Mesendoderm (in vitro differentiated cells): ENCODE measurements at regions not wholly inside any gene's neighbourhood (a gene's known extent, or its start where the extent isn't known, plus 50 kb on each side); places are given as distances from the start of the nearest gene placed in this dataset.
A peak's percentile ranks its signal among the peaks of the same experiment; 100 is the strongest.

Experiments
- DNase-seq: peaks from one replicate; pipeline ENCODE4 v3.0.0; 2013
- H2AK5ac ChIP-seq: 2 replicates; pipeline ENCODE4 v1.6.1; 2013; ENCODE audit warnings: low read length, inconsistent platforms
- H2BK120ac ChIP-seq: 2 replicates; pipeline ENCODE4 v1.6.1; 2013; ENCODE audit warnings: low read depth, mild to moderate bottlenecking, low read length, moderate library complexity, mixed read lengths
- H2BK15ac ChIP-seq: replicated peaks from 2 replicates; pipeline ENCODE4 v1.6.1; 2013; ENCODE audit warnings: low read depth, mild to moderate bottlenecking, moderate library complexity
- H2BK5ac ChIP-seq: 2 replicates; pipeline ENCODE4 v1.6.1; 2013; ENCODE audit warnings: low read length, inconsistent platforms
- H3K18ac ChIP-seq: 2 replicates; pipeline ENCODE4 v1.6.1; 2013; ENCODE audit warnings: mild to moderate bottlenecking, low read length, mixed read lengths
- H3K23ac ChIP-seq: one replicate; pipeline ENCODE4 v1.6.1; 2013; ENCODE audit warnings: low read length
- H3K27ac ChIP-seq: 2 replicates; pipeline ENCODE4 v1.5.1; 2013; ENCODE audit warnings: low read depth, mild to moderate bottlenecking, inconsistent platforms, low read length, moderate library complexity
- H3K27me3 ChIP-seq: 2 replicates; pipeline ENCODE4 v1.6.1; 2013; ENCODE audit warnings: low read length, control low read depth, mild to moderate bottlenecking, inconsistent platforms; ENCODE audit not compliant: insufficient read depth, poor library complexity
- H3K36me3 ChIP-seq: 2 replicates; pipeline ENCODE4 v1.6.1; 2013; ENCODE audit warnings: low read length, inconsistent platforms; ENCODE audit not compliant: control insufficient read depth, insufficient read depth
- H3K4ac ChIP-seq: one replicate; pipeline ENCODE4 v1.6.1; 2013; ENCODE audit warnings: low read depth, mild to moderate bottlenecking, low read length, moderate library complexity
- H3K4me1 ChIP-seq: 2 replicates; pipeline ENCODE4 v1.6.1; 2013; ENCODE audit warnings: low read depth, low read length, inconsistent platforms; ENCODE audit not compliant: control insufficient read depth
- H3K4me2 ChIP-seq: 2 replicates; pipeline ENCODE4 v1.6.1; 2013; ENCODE audit warnings: low read length
- H3K4me3 ChIP-seq: 2 replicates; pipeline ENCODE4 v1.5.1; 2013; ENCODE audit warnings: mild to moderate bottlenecking, low read length
- H3K56ac ChIP-seq: one replicate; pipeline ENCODE4 v1.6.1; 2013; ENCODE audit warnings: low read length
- H3K79me1 ChIP-seq: 2 replicates; pipeline ENCODE4 v1.6.1; 2013; ENCODE audit warnings: low read length, inconsistent platforms
- H3K79me2 ChIP-seq: 2 replicates; pipeline ENCODE4 v1.6.1; 2013; ENCODE audit warnings: mild to moderate bottlenecking, low read length; ENCODE audit not compliant: control insufficient read depth, insufficient read depth
- H3K9ac ChIP-seq: 2 replicates; pipeline ENCODE4 v1.6.1; 2013; ENCODE audit warnings: low read length, inconsistent platforms
- H4K5ac ChIP-seq: one replicate; pipeline ENCODE4 v1.6.1; 2013; ENCODE audit warnings: low read length
- H4K8ac ChIP-seq: one replicate; pipeline ENCODE4 v1.6.1; 2013; ENCODE audit warnings: low read depth, mild to moderate bottlenecking, control low read depth, low read length, moderate library complexity
- WGBS: extraction: QIAGEN DNeasy Blood & Tissue Kit; methylation state at CpG from one replicate; pipeline ENCODE4 v1.1.7; 2013; ENCODE audit warnings: low lambda C conversion rate, missing lambda C conversion rate; ENCODE audit not compliant: insufficient coverage; ENCODE audit errors: extremely low coverage; 5-methylcytosine and 5-hydroxymethylcytosine counted together

- no peak overlapping the region for H4K5ac ChIP-seq
- WGBS = no CpG with 5 or more reads among the region's 1 CpG
Observed at GRCh38 chr2:150107170-150107569, 380.3 kb downstream of the RND3 start.

GRCh38 chr2:150101947-150102346 is 385.5 kb downstream of the RND3 start:
- H3K23ac ChIP-seq = no peak overlapping the region
- no peak overlapping the region for H3K18ac ChIP-seq
- H3K27ac ChIP-seq = no peak overlapping the region
- H3K79me1 ChIP-seq = no peaks in the 10 kb centered on the region
- H2BK5ac ChIP-seq = no peak overlapping the region
- no peak overlapping the region for H2BK120ac ChIP-seq
- no peak overlapping the region for H3K4ac ChIP-seq
- no CpG with 5 or more reads among the region's 2 CpGs for WGBS
- H3K56ac ChIP-seq = no peak overlapping the region
- H3K4me1 ChIP-seq = no peaks in the 10 kb centered on the region
- no peaks in the 10 kb centered on the region for H3K27me3 ChIP-seq
- H3K9ac ChIP-seq = no peak overlapping the region
- H2AK5ac ChIP-seq = no peak overlapping the region
- no peak overlapping the region for H4K5ac ChIP-seq
- H3K36me3 ChIP-seq = no peaks in the 10 kb centered on the region
- no peak overlapping the region for H3K4me2 ChIP-seq
- no peak overlapping the region for H3K4me3 ChIP-seq
- no peak overlapping the region for H4K8ac ChIP-seq
- no peak for DNase-seq
- no peaks in the 10 kb centered on the region for H3K79me2 ChIP-seq
- no peak overlapping the region for H2BK15ac ChIP-seq

More at GRCh38 chr2:150107170-150107569, 380.3 kb downstream of the RND3 start:
- H3K36me3 ChIP-seq = no peaks in the 10 kb centered on the region
- H2BK15ac ChIP-seq = no peak overlapping the region
- no peak overlapping the region for H3K4me3 ChIP-seq
- no peak overlapping the region for H3K23ac ChIP-seq
- H3K56ac ChIP-seq = no peak overlapping the region
- no peak overlapping the region for H3K18ac ChIP-seq
- H3K9ac ChIP-seq = no peak overlapping the region
- H3K4me1 ChIP-seq = no peaks in the 10 kb centered on the region
- H3K4ac ChIP-seq = no peak overlapping the region
- H4K8ac ChIP-seq = no peak overlapping the region
- no peak overlapping the region for H2BK120ac ChIP-seq
- H3K79me1 ChIP-seq = no peaks in the 10 kb centered on the region
- no peak overlapping the region for H2BK5ac ChIP-seq
- no peaks in the 10 kb centered on the region for H3K79me2 ChIP-seq
- H2AK5ac ChIP-seq = no peak overlapping the region
- H3K4me2 ChIP-seq = no peak overlapping the region
- no peaks in the 10 kb centered on the region for H3K27me3 ChIP-seq
- no peak overlapping the region for H3K27ac ChIP-seq
- DNase-seq = no peak

- H3K36me3 ChIP-seq = no peaks in the 10 kb centered on the region
- H2BK120ac ChIP-seq = no peak overlapping the region
- no peaks in the 10 kb centered on the region for H3K27me3 ChIP-seq
- no peak overlapping the region for H2AK5ac ChIP-seq
- H3K79me2 ChIP-seq = no peaks in the 10 kb centered on the region
- peak overlapping the region; percentile 7 for H2BK15ac ChIP-seq
- H4K5ac ChIP-seq = no peak overlapping the region
- H4K8ac ChIP-seq = no peak overlapping the region
- no peak overlapping the region for H3K9ac ChIP-seq
- no peak overlapping the region for H3K4ac ChIP-seq
- no peak overlapping the region for H3K56ac ChIP-seq
- no peak overlapping the region for H3K4me2 ChIP-seq
- no peaks in the 10 kb centered on the region for H3K79me1 ChIP-seq
- no peak overlapping the region for H3K4me3 ChIP-seq
- no peak for DNase-seq
- no peak overlapping the region for H3K23ac ChIP-seq
- H2BK5ac ChIP-seq = no peak overlapping the region
- no peak overlapping the region for H3K18ac ChIP-seq
- no peak overlapping the region for H3K27ac ChIP-seq
- H3K4me1 ChIP-seq = no peaks in the 10 kb centered on the region
Observed at GRCh38 chr2:150100834-150101233, 386.6 kb downstream of the RND3 start.

GRCh38 chr2:150100336-150100735 is 387.1 kb downstream of the RND3 start:
- Histone ChIP-seq H2AK5ac (no peak overlapping the region), H3K23ac (no peak overlapping the region), H3K79me2 (no peaks in the 10 kb centered on the region), H3K18ac (no peak overlapping the region), H3K4me2 (no peak overlapping the region), H2BK15ac (no peak overlapping the region), H3K4me3 (no peak overlapping the region), H3K27me3 (no peaks in the 10 kb centered on the region), H3K4me1 (no peaks in the 10 kb centered on the region), H3K36me3 (no peaks in the 10 kb centered on the region), H3K56ac (no peak overlapping the region), H2BK120ac (no peak overlapping the region), H4K5ac (no peak overlapping the region), H3K9ac (no peak overlapping the region), H3K27ac (no peak overlapping the region), H2BK5ac (no peak overlapping the region), H4K8ac (no peak overlapping the region), H3K4ac (no peak overlapping the region), H3K79me1 (no peaks in the 10 kb centered on the region)
- no CpG with 5 or more reads among the region's 3 CpGs for WGBS
- DNase-seq = no peak

- no peak for DNase-seq
- Histone ChIP-seq H4K8ac (no peak overlapping the region), H3K4me2 (no peak overlapping the region), H3K4me3 (no peak overlapping the region), H3K36me3 (no peaks in the 10 kb centered on the region), H3K4me1 (no peaks in the 10 kb centered on the region), H2AK5ac (no peak overlapping the region), H3K18ac (no peak overlapping the region), H3K56ac (no peak overlapping the region), H4K5ac (no peak overlapping the region), H2BK15ac (no peak overlapping the region), H3K4ac (no peak overlapping the region), H2BK120ac (no peak overlapping the region), H3K23ac (no peak overlapping the region), H3K27me3 (no peaks in the 10 kb centered on the region), H2BK5ac (no peak overlapping the region), H3K27ac (no peak overlapping the region), H3K79me2 (no peaks in the 10 kb centered on the region), H3K9ac (no peak overlapping the region), H3K79me1 (no peaks in the 10 kb centered on the region)
Observed at GRCh38 chr2:150099805-150100204, 387.7 kb downstream of the RND3 start.

GRCh38 chr2:150097901-150098531 is 389.5 kb downstream of the RND3 start:
- H3K9ac ChIP-seq = no peak overlapping the region
- no CpG with 5 or more reads among the region's 1 CpG for WGBS
- peak; percentile 60 for DNase-seq
- no peak overlapping the region for H3K4ac ChIP-seq
- no peak overlapping the region for H3K56ac ChIP-seq
- H3K79me2 ChIP-seq = no peaks in the 10 kb centered on the region
- H2BK120ac ChIP-seq = no peak overlapping the region
- no peak overlapping the region for H3K27ac ChIP-seq
- no peak overlapping the region for H4K8ac ChIP-seq
- H4K5ac ChIP-seq = no peak overlapping the region
- H3K18ac ChIP-seq = no peak overlapping the region
- H3K36me3 ChIP-seq = no peaks in the 10 kb centered on the region
- no peak overlapping the region for H2BK15ac ChIP-seq
- H2BK5ac ChIP-seq = no peak overlapping the region
- no peaks in the 10 kb centered on the region for H3K27me3 ChIP-seq
- no peak overlapping the region for H3K4me3 ChIP-seq
- no peak overlapping the region for H2AK5ac ChIP-seq
- no peak overlapping the region for H3K4me2 ChIP-seq
- no peak overlapping the region for H3K23ac ChIP-seq
- H3K4me1 ChIP-seq = no peaks in the 10 kb centered on the region
- no peaks in the 10 kb centered on the region for H3K79me1 ChIP-seq
